Trophoblast cell (in vitro differentiated cells and primary cell): ENCODE measurements at regions not wholly inside any gene's neighbourhood (a gene's known extent, or its start where the extent isn't known, plus 50 kb on each side); places are given as distances from the start of the nearest gene placed in this dataset.

ENCODE experiments used
- DNase-seq, 2 donors: peaks; one replicate each; pipeline ENCODE4 v3.0.0-alpha.2; 2016
- H2AFZ ChIP-seq: 2 replicates; pipeline ENCODE4 v1.6.1; 2013; ENCODE audit warnings: low read length, moderate library complexity, mild to moderate bottlenecking; ENCODE audit not compliant: insufficient read depth, poor library complexity
- H2AK5ac ChIP-seq: 2 replicates; pipeline ENCODE4 v1.6.1; 2013; ENCODE audit warnings: mild to moderate bottlenecking, low read length
- H2BK120ac ChIP-seq: 2 replicates; pipeline ENCODE4 v1.6.1; 2013; ENCODE audit warnings: low read length, mild to moderate bottlenecking, moderate library complexity; ENCODE audit not compliant: insufficient read depth, poor library complexity
- H2BK12ac ChIP-seq: 2 replicates; pipeline ENCODE4 v1.6.1; 2013; ENCODE audit warnings: mild to moderate bottlenecking, low read length, moderate library complexity
- H2BK5ac ChIP-seq: 2 replicates; pipeline ENCODE4 v1.6.1; 2013; ENCODE audit warnings: low read length, low read depth, moderate library complexity, mild to moderate bottlenecking; ENCODE audit not compliant: poor library complexity
- H3K14ac ChIP-seq: 2 replicates; pipeline ENCODE4 v1.6.1; 2013; ENCODE audit warnings: mild to moderate bottlenecking, low read length
- H3K18ac ChIP-seq: 2 replicates; pipeline ENCODE4 v1.6.1; 2013; ENCODE audit warnings: mild to moderate bottlenecking, low read length
- H3K23ac ChIP-seq: 2 replicates; pipeline ENCODE4 v1.6.1; 2013; ENCODE audit warnings: low read length
- H3K27ac ChIP-seq: 2 replicates; pipeline ENCODE4 v1.5.1; 2013; ENCODE audit warnings: low read depth, mild to moderate bottlenecking, inconsistent platforms, low read length, moderate library complexity
- H3K27me3 ChIP-seq: 2 replicates; pipeline ENCODE4 v1.6.1; 2013; ENCODE audit warnings: inconsistent platforms, mild to moderate bottlenecking, low read length, moderate library complexity; ENCODE audit not compliant: insufficient read depth
- H3K36me3 ChIP-seq, 2 experiments: 1 replicate in 1 of 2; 2 replicates in 1 of 2; pipeline ENCODE4 v1.6.1; 2013; ENCODE audit warnings: low read length in 2 of 2, mild to moderate bottlenecking in 2 of 2, moderate library complexity in 1 of 2; ENCODE audit not compliant: insufficient read depth in 2 of 2, control insufficient read depth in 1 of 2
- H3K4ac ChIP-seq: 2 replicates; pipeline ENCODE4 v1.6.1; 2013; ENCODE audit warnings: low read depth, mild to moderate bottlenecking, low read length, moderate library complexity
- H3K4me1 ChIP-seq, 2 experiments: 1 replicate in 1 of 2; 2 replicates in 1 of 2; pipeline ENCODE4 v1.6.1; 2013; ENCODE audit warnings: low read length in 2 of 2, mild to moderate bottlenecking in 2 of 2, moderate library complexity in 1 of 2; ENCODE audit not compliant: insufficient read depth in 2 of 2, control insufficient read depth in 1 of 2
- H3K4me2 ChIP-seq: 2 replicates; pipeline ENCODE4 v1.6.1; 2013; ENCODE audit warnings: inconsistent platforms, mild to moderate bottlenecking, low read length, moderate library complexity
- H3K4me3 ChIP-seq: 2 replicates; pipeline ENCODE4 v1.5.1; 2013; ENCODE audit warnings: mild to moderate bottlenecking, low read depth, low read length, inconsistent platforms
- H3K79me1 ChIP-seq: one replicate; pipeline ENCODE4 v1.6.1; 2013; ENCODE audit warnings: low read length
- H3K79me2 ChIP-seq: 2 replicates; pipeline ENCODE4 v1.6.1; 2013; ENCODE audit warnings: low read length, mild to moderate bottlenecking; ENCODE audit not compliant: control insufficient read depth, insufficient read depth, poor library complexity
- H3K9ac ChIP-seq: 2 replicates; pipeline ENCODE4 v1.6.1; 2013; ENCODE audit warnings: mild to moderate bottlenecking, low read length
- H3K9me3 ChIP-seq: 2 replicates; pipeline ENCODE4 v1.6.1; 2013; ENCODE audit warnings: low read depth, mild to moderate bottlenecking, control low read depth, inconsistent platforms, low read length; ENCODE audit not compliant: insufficient read depth
- H4K12ac ChIP-seq: 2 replicates; pipeline ENCODE4 v1.6.1; 2013; ENCODE audit warnings: low read depth, mild to moderate bottlenecking, low read length, moderate library complexity
- H4K8ac ChIP-seq: 2 replicates; pipeline ENCODE4 v1.6.1; 2013; ENCODE audit warnings: low read depth, mild to moderate bottlenecking, low read length, moderate library complexity
- H4K91ac ChIP-seq: one replicate; pipeline ENCODE4 v1.6.1; 2013; ENCODE audit warnings: low read depth, mild to moderate bottlenecking, low read length, moderate library complexity
- WGBS: extraction: QIAGEN DNeasy Blood & Tissue Kit; methylation state at CpG from one replicate; pipeline ENCODE4 v1.1.7; 2013; ENCODE audit warnings: missing lambda C conversion rate; ENCODE audit not compliant: insufficient read length, insufficient coverage; ENCODE audit errors: extremely low coverage; 5-methylcytosine and 5-hydroxymethylcytosine counted together

GRCh38 chrX:103437147-103437873 lies 61.0 kb downstream of the BEX3 start:
- H3K79me2 ChIP-seq, result no peaks in the 10 kb centered on the region
- H3K4me3 ChIP-seq, result no peak overlapping the region
- H2AFZ ChIP-seq, result no peak overlapping the region
- peak overlapping the region; percentile 58 for H2BK12ac ChIP-seq
- H2BK5ac ChIP-seq, result no peak overlapping the region
- no peak overlapping the region for H3K4ac ChIP-seq
- no peak overlapping the region for H4K12ac ChIP-seq
- peaks cover 17% of the 10 kb centered on the region for H3K79me1 ChIP-seq
- WGBS, result no CpG with 5 or more reads among the region's 5 CpGs
- no peak overlapping the region for H4K91ac ChIP-seq
- H2AK5ac ChIP-seq, result peak overlapping the region; percentile 21
- H3K18ac ChIP-seq, result no peak overlapping the region
- peak overlapping the region; percentile 51 for H2BK120ac ChIP-seq
- H3K27me3 ChIP-seq, result no peaks in the 10 kb centered on the region
- no peaks in the 10 kb centered on the region for H3K9me3 ChIP-seq
- no peak overlapping the region for H3K27ac ChIP-seq
- peak overlapping the region; percentile 70 for H4K8ac ChIP-seq
- peaks cover 11 to 12% of the 10 kb centered on the region in 2 experiments for H3K4me1 ChIP-seq
- no peak overlapping the region for H3K4me2 ChIP-seq
- peaks cover 0 to 3% of the 10 kb centered on the region in 2 experiments for H3K36me3 ChIP-seq
- no peak overlapping the region for H3K14ac ChIP-seq
- no peak for DNase-seq
- no peak overlapping the region for H3K23ac ChIP-seq
- H3K9ac ChIP-seq, result no peak overlapping the region

- H2BK12ac ChIP-seq, result no peak overlapping the region
- no peak overlapping the region for H3K23ac ChIP-seq
- H2BK5ac ChIP-seq, result no peak overlapping the region
- H3K4me1 ChIP-seq, result peaks cover 11 to 12% of the 10 kb centered on the region in 2 experiments
- H3K27me3 ChIP-seq, result no peaks in the 10 kb centered on the region
- H4K91ac ChIP-seq, result peak overlapping the region; percentile 24
- no peak overlapping the region for H3K9ac ChIP-seq
- H3K27ac ChIP-seq, result no peak overlapping the region
- H2AK5ac ChIP-seq, result no peak overlapping the region
- no peak overlapping the region for H3K4me2 ChIP-seq
- H3K79me1 ChIP-seq, result peaks cover 17% of the 10 kb centered on the region
- no peaks in the 10 kb centered on the region for H3K9me3 ChIP-seq
- H4K8ac ChIP-seq, result no peak overlapping the region
- no peak overlapping the region for H3K4me3 ChIP-seq
- H4K12ac ChIP-seq, result no peak overlapping the region
- no CpG with 5 or more reads among the region's 2 CpGs for WGBS
- no peak overlapping the region for H2BK120ac ChIP-seq
- no peak overlapping the region for H3K18ac ChIP-seq
- H2AFZ ChIP-seq, result no peak overlapping the region
- DNase-seq, result no peak
- no peaks in the 10 kb centered on the region for H3K79me2 ChIP-seq
- H3K14ac ChIP-seq, result no peak overlapping the region
- peaks cover 0 to 3% of the 10 kb centered on the region in 2 experiments for H3K36me3 ChIP-seq
- H3K4ac ChIP-seq, result no peak overlapping the region
Observed at GRCh38 chrX:103439161-103439560, 62.8 kb downstream of the BEX3 start.

GRCh38 chrX:103440621-103441020 lies 64.3 kb downstream of the BEX3 start:
- no peak overlapping the region for H4K91ac ChIP-seq
- WGBS, result no CpG with 5 or more reads among the region's 2 CpGs
- H3K14ac ChIP-seq, result no peak overlapping the region
- no peak overlapping the region for H2BK5ac ChIP-seq
- H3K27ac ChIP-seq, result peak overlapping the region; percentile 78
- H3K23ac ChIP-seq, result no peak overlapping the region
- no peak overlapping the region for H3K4ac ChIP-seq
- DNase-seq, result peak; percentile 75 to 95
- no peak overlapping the region for H2AK5ac ChIP-seq
- peaks cover 17% of the 10 kb centered on the region for H3K79me1 ChIP-seq
- H2AFZ ChIP-seq, result no peak overlapping the region
- no peak overlapping the region for H2BK120ac ChIP-seq
- H3K9ac ChIP-seq, result no peak overlapping the region
- no peaks in the 10 kb centered on the region for H3K27me3 ChIP-seq
- no peak overlapping the region for H3K4me2 ChIP-seq
- H4K8ac ChIP-seq, result no peak overlapping the region
- no peaks in the 10 kb centered on the region for H3K9me3 ChIP-seq
- H3K18ac ChIP-seq, result no peak overlapping the region
- H3K4me1 ChIP-seq, result peaks cover 11 to 12% of the 10 kb centered on the region in 2 experiments
- no peak overlapping the region for H3K4me3 ChIP-seq
- H3K36me3 ChIP-seq, result peaks cover 0 to 3% of the 10 kb centered on the region in 2 experiments
- no peak overlapping the region for H2BK12ac ChIP-seq
- no peak overlapping the region for H4K12ac ChIP-seq
- no peaks in the 10 kb centered on the region for H3K79me2 ChIP-seq

- Histone ChIP-seq H3K79me1 (peaks cover 19% of the 10 kb centered on the region), H3K9me3 (no peaks in the 10 kb centered on the region), H2BK120ac (peak overlapping the region; percentile 90), H3K36me3 (peaks cover 0 to 3% of the 10 kb centered on the region in 2 experiments), H3K23ac (no peak overlapping the region), H2BK12ac (peak overlapping the region; percentile 91), H3K14ac (peak overlapping the region; percentile 66), H4K12ac (peak overlapping the region; percentile 75), H3K79me2 (no peaks in the 10 kb centered on the region), H3K4me3 (no peak overlapping the region), H3K18ac (peak overlapping the region; percentile 37), H2AFZ (no peak overlapping the region), H4K8ac (peak overlapping the region; percentile 70), H4K91ac (peak overlapping the region; percentile 89), H3K4ac (peak overlapping the region; percentile 79), H3K4me2 (no peak overlapping the region), H2BK5ac (peak overlapping the region; percentile 68), H3K27me3 (no peaks in the 10 kb centered on the region), H3K9ac (no peak overlapping the region), H3K27ac (peak overlapping the region; percentile 25), H2AK5ac (peak overlapping the region; percentile 79), H3K4me1 (peaks cover 11 to 14% of the 10 kb centered on the region in 2 experiments)
- DNase-seq, result peak; percentile 1 to 46
- WGBS, result no CpG with 5 or more reads among the region's 4 CpGs
Observed at GRCh38 chrX:103441878-103442535, 65.7 kb downstream of the BEX3 start.
